NB4 (cell line): ENCODE measurements at regions not wholly inside any gene's neighbourhood (a gene's known extent, or its start where the extent isn't known, plus 50 kb on each side); places are given as distances from the start of the nearest gene placed in this dataset.

Experiments used
- POLR2A ChIP-seq: IDR thresholded peaks from 2 replicates; pipeline ENCODE4 v1.6.1; 2011; ENCODE audit warnings: mild to moderate bottlenecking; ENCODE audit not compliant: insufficient read length; ENCODE audit errors: extremely low read depth
- TF ChIP-seq, protein P1 (sequence below): IDR thresholded peaks from one replicate; pipeline ENCODE4 v1.5.1; 2012; ENCODE audit warnings: low read depth, low read length

DNA sequence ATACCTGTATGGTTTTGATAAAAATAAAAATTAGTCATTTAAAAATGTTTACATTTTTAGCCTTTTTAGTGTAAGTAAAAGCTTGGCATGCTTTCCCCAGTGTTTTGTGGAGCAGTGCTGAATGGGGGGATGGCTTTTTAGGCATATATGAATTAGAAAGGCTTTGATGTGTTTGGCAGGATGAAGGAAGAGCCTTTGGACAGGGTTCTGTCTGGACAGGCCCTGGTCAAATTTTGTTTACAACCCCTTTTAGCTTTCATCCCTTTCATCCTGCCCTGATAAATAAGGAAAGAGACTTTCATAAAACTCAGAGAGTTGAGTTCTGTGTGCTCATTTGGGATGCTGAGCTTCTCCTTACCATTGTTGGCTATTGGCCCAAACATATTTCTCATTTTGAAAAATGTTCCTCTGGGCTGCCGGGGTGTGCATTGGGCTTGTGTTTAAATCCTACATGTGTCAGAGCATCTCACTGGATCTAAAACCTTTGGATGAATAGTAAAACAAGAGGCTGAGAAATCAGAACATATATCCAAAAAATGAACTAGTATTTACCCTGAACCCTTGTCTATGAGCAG lies 68.1 kb upstream of the PHYHIPL start:
- TF ChIP-seq, protein P1, sequence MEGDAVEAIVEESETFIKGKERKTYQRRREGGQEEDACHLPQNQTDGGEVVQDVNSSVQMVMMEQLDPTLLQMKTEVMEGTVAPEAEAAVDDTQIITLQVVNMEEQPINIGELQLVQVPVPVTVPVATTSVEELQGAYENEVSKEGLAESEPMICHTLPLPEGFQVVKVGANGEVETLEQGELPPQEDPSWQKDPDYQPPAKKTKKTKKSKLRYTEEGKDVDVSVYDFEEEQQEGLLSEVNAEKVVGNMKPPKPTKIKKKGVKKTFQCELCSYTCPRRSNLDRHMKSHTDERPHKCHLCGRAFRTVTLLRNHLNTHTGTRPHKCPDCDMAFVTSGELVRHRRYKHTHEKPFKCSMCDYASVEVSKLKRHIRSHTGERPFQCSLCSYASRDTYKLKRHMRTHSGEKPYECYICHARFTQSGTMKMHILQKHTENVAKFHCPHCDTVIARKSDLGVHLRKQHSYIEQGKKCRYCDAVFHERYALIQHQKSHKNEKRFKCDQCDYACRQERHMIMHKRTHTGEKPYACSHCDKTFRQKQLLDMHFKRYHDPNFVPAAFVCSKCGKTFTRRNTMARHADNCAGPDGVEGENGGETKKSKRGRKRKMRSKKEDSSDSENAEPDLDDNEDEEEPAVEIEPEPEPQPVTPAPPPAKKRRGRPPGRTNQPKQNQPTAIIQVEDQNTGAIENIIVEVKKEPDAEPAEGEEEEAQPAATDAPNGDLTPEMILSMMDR: no peak
- TF ChIP-seq POLR2A: no peak
